D721Med (cell line): ENCODE measurements at regions not wholly inside any gene's neighbourhood (a gene's known extent, or its start where the extent isn't known, plus 50 kb on each side); places are given as distances from the start of the nearest gene placed in this dataset.

ENCODE experiments used
- DNase-seq: peaks from one replicate; pipeline ENCODE4 v3.0.0; 2011; ENCODE audit warnings: low spot score; ENCODE audit not compliant: insufficient read length
- FAIRE-seq: peaks from 2 replicates; lab custom pipeline; 2011; peaks lifted over from hg19 to GRCh38; lab: Jason Lieb, UNC
- CTCF ChIP-seq: IDR thresholded peaks from 2 replicates; pipeline ENCODE4 v1.5.1; 2012; ENCODE audit warnings: mild to moderate bottlenecking, control low read depth; ENCODE audit not compliant: insufficient read depth; ENCODE audit errors: missing control alignments

DNA sequence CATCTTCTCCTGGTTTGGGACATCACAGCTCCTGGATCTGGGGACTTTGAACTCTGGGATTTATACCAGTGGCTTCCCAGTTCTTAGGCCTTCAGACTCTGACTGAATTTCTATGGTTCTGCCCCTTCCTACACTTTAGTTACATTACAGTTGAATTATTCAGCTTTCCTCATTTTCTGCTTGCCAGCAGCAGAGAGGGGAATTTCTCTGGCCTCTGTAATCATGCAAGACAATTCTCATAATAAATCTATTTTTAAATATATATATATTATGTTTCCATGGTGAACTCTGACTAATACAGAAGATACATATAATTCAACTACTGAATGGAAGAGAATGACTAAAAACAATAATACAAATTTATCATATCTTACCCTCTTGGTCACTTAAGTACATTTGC is 1478.6 kb upstream of the ACVR2A start:
- FAIRE-seq: no peak
- TF ChIP-seq CTCF: no peak
- DNase-seq: no peak

DNA sequence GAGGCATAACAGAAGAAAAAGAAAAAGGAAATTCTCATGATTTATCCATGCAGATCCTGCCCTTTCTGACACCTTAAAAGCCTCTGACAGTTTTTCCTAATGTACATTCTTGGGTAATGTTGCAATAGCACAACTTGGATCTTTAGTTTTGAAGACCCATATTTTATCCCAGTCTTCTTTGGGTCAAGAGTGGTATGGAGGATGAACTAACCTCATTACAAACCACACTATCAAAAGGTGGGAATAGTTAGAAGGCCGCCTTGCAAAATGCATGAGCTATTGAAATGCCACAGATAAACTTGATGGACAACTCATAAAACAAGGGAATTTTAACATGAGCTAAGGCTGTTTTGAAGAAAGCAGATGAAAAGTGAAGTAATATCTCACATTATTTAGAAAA is 1479.8 kb upstream of the ACVR2A start:
- no peak for DNase-seq
- FAIRE-seq: no peak
- TF ChIP-seq CTCF: no peak

DNA sequence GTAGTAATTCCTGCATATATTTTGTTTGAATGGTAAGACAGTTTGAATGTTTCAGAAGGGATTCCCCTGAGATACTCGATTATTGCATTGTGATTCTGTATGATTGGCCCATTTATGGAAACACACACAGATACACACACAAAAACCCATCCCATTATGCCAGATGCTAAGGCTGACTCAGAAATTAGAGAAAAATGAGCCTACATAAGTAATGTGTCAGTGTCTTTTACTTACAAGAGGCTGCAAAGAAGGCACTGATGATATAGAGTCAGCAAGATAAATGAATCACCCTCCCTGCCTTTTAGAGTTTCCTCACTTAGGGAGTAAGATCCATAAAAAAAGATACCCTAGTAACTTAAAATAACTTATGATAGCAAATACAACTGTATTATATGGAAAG is 1481.1 kb upstream of the ACVR2A start:
- FAIRE-seq (no peak), DNase-seq (no peak)
- TF ChIP-seq CTCF: no peak

- no peak for DNase-seq
- no peak for FAIRE-seq
- TF ChIP-seq CTCF: no peak
Measured at GRCh38 chr2:146351689-146352088, 1493.1 kb upstream of the ACVR2A start.

GRCh38 chr2:146349334-146349733 is 1495.5 kb upstream of the ACVR2A start:
- FAIRE-seq: no peak
- no peak for TF ChIP-seq CTCF
- DNase-seq: no peak

DNA sequence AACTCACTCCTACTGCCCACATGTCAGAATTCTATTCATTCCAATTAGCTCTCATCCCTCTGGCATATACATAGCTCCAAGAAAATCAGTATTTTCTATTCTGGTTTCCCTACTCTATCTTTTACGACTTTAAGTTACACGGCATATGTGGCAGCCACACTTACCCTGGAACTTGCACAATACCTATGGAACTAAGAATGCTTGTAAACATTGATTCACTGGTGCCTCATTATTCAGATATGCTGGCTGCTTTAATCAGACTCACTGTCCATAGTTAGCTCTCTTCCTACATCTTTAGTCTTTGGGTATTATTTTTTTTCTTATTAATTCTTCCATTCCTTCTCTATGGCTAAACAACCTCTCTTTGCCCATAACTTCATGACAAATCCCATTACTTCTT is 1519.9 kb upstream of the ACVR2A start:
- no peak for TF ChIP-seq CTCF
- DNase-seq (no peak), FAIRE-seq (no peak)

DNA sequence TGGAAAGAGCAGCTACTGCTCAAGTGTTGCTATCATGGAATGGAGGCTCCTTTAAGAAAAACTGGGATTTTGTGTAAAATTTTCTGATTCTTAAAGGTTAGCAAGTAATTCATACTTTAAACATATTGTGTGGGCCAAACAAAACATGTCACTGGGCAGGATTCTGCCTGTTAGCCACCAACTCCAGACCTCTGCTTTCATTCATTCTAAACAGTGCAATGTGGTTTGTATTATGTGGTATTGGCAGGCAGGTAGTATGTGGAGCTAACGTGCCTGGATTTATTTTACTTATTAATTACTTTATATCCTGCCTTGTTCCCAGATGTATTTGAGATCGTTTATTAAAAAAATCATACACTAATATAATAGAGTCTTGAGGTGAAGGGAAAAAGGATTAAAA is 1521.3 kb upstream of the ACVR2A start:
- DNase-seq (no peak), FAIRE-seq (no peak)
- TF ChIP-seq CTCF: no peak
